Body of pancreas (tissue), 4 donors: ENCODE measurements at regions not wholly inside any gene's neighbourhood (a gene's known extent, or its start where the extent isn't known, plus 50 kb on each side); places are given as distances from the start of the nearest gene placed in this dataset.

ENCODE experiments used
- POLR2A ChIP-seq, 3 donors: fragments of 450-650 bp; IDR thresholded peaks; one replicate each; pipeline ENCODE4 v1.6.1; 2016; ENCODE audit warnings: antibody characterized with exemption in 3 of 3, mild to moderate bottlenecking in 2 of 3
- TF ChIP-seq, protein P1 (sequence below), 7 experiments: fragments of 450-650 bp in 4 of 7; fragments of 200-600 bp in 3 of 7; sonication (generic) in 3 of 7; IDR thresholded peaks; one replicate each; pipeline ENCODE4 v1.5.1; 2016 to 2019; ENCODE audit warnings: antibody characterized with exemption in 7 of 7

DNA sequence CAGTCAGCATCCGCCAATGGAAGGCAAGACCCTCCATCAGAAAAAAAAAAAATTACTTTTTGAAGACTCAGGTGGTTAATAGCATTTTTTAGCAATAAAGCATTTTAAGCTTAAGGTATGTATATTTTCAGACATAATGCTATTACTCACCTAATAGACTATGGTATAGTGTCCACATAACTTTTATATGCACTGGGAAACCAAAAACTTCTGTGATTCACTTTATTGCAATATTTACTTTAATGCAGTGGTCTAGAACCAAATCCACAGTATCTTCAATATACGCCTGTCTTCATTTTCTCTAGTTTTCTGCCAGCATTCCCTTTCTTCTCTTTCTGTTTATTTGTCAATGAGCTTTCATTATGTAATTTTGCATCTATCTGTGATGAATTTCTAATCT is 418.1 kb downstream of the SLITRK6 start:
- TF ChIP-seq, protein P1, sequence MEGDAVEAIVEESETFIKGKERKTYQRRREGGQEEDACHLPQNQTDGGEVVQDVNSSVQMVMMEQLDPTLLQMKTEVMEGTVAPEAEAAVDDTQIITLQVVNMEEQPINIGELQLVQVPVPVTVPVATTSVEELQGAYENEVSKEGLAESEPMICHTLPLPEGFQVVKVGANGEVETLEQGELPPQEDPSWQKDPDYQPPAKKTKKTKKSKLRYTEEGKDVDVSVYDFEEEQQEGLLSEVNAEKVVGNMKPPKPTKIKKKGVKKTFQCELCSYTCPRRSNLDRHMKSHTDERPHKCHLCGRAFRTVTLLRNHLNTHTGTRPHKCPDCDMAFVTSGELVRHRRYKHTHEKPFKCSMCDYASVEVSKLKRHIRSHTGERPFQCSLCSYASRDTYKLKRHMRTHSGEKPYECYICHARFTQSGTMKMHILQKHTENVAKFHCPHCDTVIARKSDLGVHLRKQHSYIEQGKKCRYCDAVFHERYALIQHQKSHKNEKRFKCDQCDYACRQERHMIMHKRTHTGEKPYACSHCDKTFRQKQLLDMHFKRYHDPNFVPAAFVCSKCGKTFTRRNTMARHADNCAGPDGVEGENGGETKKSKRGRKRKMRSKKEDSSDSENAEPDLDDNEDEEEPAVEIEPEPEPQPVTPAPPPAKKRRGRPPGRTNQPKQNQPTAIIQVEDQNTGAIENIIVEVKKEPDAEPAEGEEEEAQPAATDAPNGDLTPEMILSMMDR (IDR thresholded peaks at IDR 0.05): no peak
- TF ChIP-seq POLR2A (IDR thresholded peaks at IDR 0.05): no peak
